Caco-2 (cell line): ENCODE measurements at regions not wholly inside any gene's neighbourhood (a gene's known extent, or its start where the extent isn't known, plus 50 kb on each side); places are given as distances from the start of the nearest gene placed in this dataset.

Experiments used
- BruUV-seq: library from RNA; stranded (reverse); fragments of 400-500 nt; replicated peaks from 2 replicates; lab custom pipeline; 2021; lab: Mats Ljungman, UMichigan
- CTCF ChIA-PET: fragments of 300-600 bp; sonication (Branson Sonifier 250); formaldehyde crosslinking; loops from one replicate; lab custom pipeline; 2022; ENCODE audit warnings: antibody characterized with exemption; lab: Charles Lee
- POLR2A ChIA-PET: fragments of 300-600 bp; sonication (Branson Sonifier 250); formaldehyde crosslinking; loops from one replicate; lab custom pipeline; 2022; ENCODE audit warnings: antibody characterized with exemption; lab: Charles Lee
- DNase-seq, 2 experiments: peaks; one replicate each; pipeline versions ENCODE4 v3.0.0 to v3.0.0-alpha.2; 2020 to 2022
- H3K27me3 ChIP-seq: replicated peaks from 2 replicates; pipeline ENCODE4 v1.6.0; 2011; ENCODE audit warnings: low read length; ENCODE audit not compliant: control insufficient read depth, insufficient read depth
- H3K36me3 ChIP-seq: 2 replicates; pipeline ENCODE4 v1.5.1; 2011; ENCODE audit warnings: low read length; ENCODE audit not compliant: control insufficient read depth, insufficient read depth
- H3K4me1 ChIP-seq: fragments of 250-450 bp; sonication (Bioruptor Pico); 2 replicates; pipeline ENCODE4 v1.5.1; 2020; ENCODE audit warnings: mild to moderate bottlenecking
- H3K4me3 ChIP-seq: 2 replicates; pipeline ENCODE4 v1.5.1; 2011; ENCODE audit warnings: low read depth, mild to moderate bottlenecking, control low read depth, low read length
- H3K9me3 ChIP-seq: fragments of 250-450 bp; sonication (Bioruptor Pico); 2 replicates; pipeline ENCODE4 v1.5.1; 2020; ENCODE audit warnings: mild to moderate bottlenecking, moderate library complexity
- H3K27ac Mint-ChIP-seq: one replicate; pipeline ENCODE4 v1.8.0; 2022; ENCODE audit warnings: mixed read lengths; ENCODE audit not compliant: unreplicated experiment
- H3K27me3 Mint-ChIP-seq: one replicate; pipeline ENCODE4 v1.8.0; 2022; ENCODE audit warnings: mixed read lengths; ENCODE audit not compliant: insufficient read depth, unreplicated experiment
- H3K36me3 Mint-ChIP-seq: one replicate; pipeline ENCODE4 v1.8.0; 2022; ENCODE audit warnings: mild to moderate bottlenecking, mixed read lengths; ENCODE audit not compliant: insufficient read depth, unreplicated experiment
- H3K4me1 Mint-ChIP-seq: one replicate; pipeline ENCODE4 v1.8.0; 2022; ENCODE audit warnings: low read depth, mixed read lengths; ENCODE audit not compliant: unreplicated experiment
- H3K4me3 Mint-ChIP-seq: one replicate; pipeline ENCODE4 v1.8.0; 2022; ENCODE audit warnings: mild to moderate bottlenecking, moderate library complexity, mixed read lengths; ENCODE audit not compliant: unreplicated experiment
- H3K9me3 Mint-ChIP-seq: one replicate; pipeline ENCODE4 v1.8.0; 2022; ENCODE audit warnings: mixed read lengths; ENCODE audit not compliant: unreplicated experiment
- intact Hi-C: fragments of 100-400 bp; cut with micrococcal nuclease; formaldehyde crosslinking; loops from one replicate; pipeline ENCODE4 v1.10.0; 2022; ENCODE audit not compliant: unreplicated experiment
- TF ChIP-seq, protein P1 (sequence below), 2 experiments: fragments of 200-600 bp in 1 of 2; IDR thresholded peaks; 1 replicate in 1 of 2; 2 replicates in 1 of 2; pipeline versions ENCODE4 v1.5.1 to v1.8.0; 2011 to 2022; ENCODE audit warnings: antibody characterized with exemption in 1 of 2, control low read depth in 1 of 2, inconsistent platforms in 1 of 2, low read depth in 1 of 2, low read length in 1 of 2, mild to moderate bottlenecking in 1 of 2, moderate library complexity in 1 of 2; ENCODE audit not compliant: insufficient read depth in 1 of 2, severe bottlenecking in 1 of 2, unreplicated experiment in 1 of 2

DNA sequence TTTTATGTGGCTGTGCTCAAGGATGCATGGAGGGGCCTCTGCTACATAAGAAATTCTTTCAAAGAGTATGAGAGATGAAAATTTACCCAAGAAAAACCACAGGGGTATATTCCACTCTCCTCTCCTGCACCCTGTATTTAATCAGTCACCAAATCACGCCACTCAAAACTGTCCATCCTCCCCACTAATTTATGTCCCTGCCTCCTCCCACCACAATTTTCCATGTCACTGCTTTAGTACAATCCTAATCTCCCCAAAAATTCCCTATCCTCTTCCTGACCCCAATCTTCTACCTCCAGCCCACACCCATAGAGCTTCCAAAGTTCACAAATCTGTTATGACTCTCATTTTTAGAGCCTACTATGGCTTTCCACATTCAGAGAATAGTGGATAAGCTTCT is 125.2 kb upstream of the CDH6 start:
- H3K36me3 Mint-ChIP-seq: no peaks in the 10 kb centered on the region

DNA sequence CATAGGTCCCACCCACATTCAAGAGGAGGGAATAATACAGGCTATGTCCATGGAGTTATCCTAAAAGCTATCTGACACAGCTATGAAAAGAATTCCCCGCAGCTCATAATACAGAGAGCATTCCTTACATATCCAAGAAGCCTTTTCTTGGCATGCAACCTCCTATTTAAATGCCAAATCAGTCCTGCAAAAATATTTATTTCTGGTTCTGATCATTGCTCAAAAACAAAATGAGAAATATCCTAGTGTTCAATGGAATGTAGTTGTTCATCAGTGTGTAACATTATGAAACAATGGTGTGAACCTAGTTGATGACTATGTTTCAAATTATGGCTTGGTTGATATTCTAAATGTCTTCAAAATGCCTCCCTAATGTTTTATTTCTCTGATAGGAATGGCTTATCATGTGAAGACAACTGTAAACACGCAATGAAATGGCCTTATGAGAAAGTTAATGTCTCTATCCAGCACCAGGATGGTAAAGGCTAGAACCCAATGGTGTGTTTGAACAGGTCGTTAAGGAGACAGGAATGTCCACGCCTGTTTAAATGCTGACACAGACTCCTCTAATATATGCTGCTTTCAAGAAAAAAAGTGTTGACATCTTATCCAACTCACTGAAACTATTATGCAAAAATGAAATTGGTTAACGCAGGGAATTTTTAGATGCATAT is 126.7 kb upstream of the CDH6 start:
- intact Hi-C loops: no loop called here
- Histone ChIP-seq H3K4me3 (no peak overlapping the region), H3K4me1 (peaks cover 13% of the 10 kb centered on the region; the same call in 1 of the 2 replicates), H3K9me3 (no peaks in the 10 kb centered on the region), H3K27me3 (no peaks in the 10 kb centered on the region), H3K36me3 (no peaks in the 10 kb centered on the region)
- Mint-ChIP-seq H3K4me3 (no peak overlapping the region), H3K4me1 (peaks cover 14% of the 10 kb centered on the region), H3K27ac (no peak overlapping the region), H3K27me3 (no peaks in the 10 kb centered on the region), H3K36me3 (no peaks in the 10 kb centered on the region), H3K9me3 (peaks cover 4% of the 10 kb centered on the region)
- CTCF ChIA-PET: no interaction called here
- POLR2A ChIA-PET: no interaction called here
- BruUV-seq: no TSS peak
- no peak for DNase-seq
- TF ChIP-seq, protein P1, sequence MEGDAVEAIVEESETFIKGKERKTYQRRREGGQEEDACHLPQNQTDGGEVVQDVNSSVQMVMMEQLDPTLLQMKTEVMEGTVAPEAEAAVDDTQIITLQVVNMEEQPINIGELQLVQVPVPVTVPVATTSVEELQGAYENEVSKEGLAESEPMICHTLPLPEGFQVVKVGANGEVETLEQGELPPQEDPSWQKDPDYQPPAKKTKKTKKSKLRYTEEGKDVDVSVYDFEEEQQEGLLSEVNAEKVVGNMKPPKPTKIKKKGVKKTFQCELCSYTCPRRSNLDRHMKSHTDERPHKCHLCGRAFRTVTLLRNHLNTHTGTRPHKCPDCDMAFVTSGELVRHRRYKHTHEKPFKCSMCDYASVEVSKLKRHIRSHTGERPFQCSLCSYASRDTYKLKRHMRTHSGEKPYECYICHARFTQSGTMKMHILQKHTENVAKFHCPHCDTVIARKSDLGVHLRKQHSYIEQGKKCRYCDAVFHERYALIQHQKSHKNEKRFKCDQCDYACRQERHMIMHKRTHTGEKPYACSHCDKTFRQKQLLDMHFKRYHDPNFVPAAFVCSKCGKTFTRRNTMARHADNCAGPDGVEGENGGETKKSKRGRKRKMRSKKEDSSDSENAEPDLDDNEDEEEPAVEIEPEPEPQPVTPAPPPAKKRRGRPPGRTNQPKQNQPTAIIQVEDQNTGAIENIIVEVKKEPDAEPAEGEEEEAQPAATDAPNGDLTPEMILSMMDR (IDR thresholded peaks at IDR 0.05; ENCODE audit: insufficient read depth in 1 of 2, low read depth in 1 of 2, low read length in 1 of 2, severe bottlenecking in 1 of 2, unreplicated experiment in 1 of 2): no peak

More for the DNA sequence above, 125.2 kb upstream of the CDH6 start:
- Mint-ChIP-seq H3K27me3 (no peaks in the 10 kb centered on the region), H3K9me3 (no peaks in the 10 kb centered on the region), H3K4me3 (no peak overlapping the region), H3K4me1 (peaks cover 14% of the 10 kb centered on the region), H3K27ac (no peak overlapping the region)
- TF ChIP-seq, protein P1 (IDR thresholded peaks at IDR 0.05; ENCODE audit: insufficient read depth in 1 of 2, low read depth in 1 of 2, low read length in 1 of 2, severe bottlenecking in 1 of 2, unreplicated experiment in 1 of 2): no peak
- ChIA-PET CTCF (no interaction called here), POLR2A (no interaction called here)
- DNase-seq: no peak
- BruUV-seq: no TSS peak
- Histone ChIP-seq H3K36me3 (no peaks in the 10 kb centered on the region), H3K4me1 (peaks cover 13% of the 10 kb centered on the region; the same call in 1 of the 2 replicates), H3K9me3 (no peaks in the 10 kb centered on the region), H3K4me3 (no peak overlapping the region), H3K27me3 (no peaks in the 10 kb centered on the region)
- intact Hi-C loops: no loop called here

GRCh38 chr5:31064215-31064614 is 129.3 kb upstream of the CDH6 start:
- Histone ChIP-seq H3K36me3 (no peaks in the 10 kb centered on the region), H3K27me3 (no peaks in the 10 kb centered on the region), H3K4me1 (peaks cover 13% of the 10 kb centered on the region; the same call in 1 of the 2 replicates), H3K4me3 (no peak overlapping the region), H3K9me3 (no peaks in the 10 kb centered on the region)
- Mint-ChIP-seq H3K4me3 (no peak overlapping the region), H3K27ac (no peak overlapping the region), H3K36me3 (no peaks in the 10 kb centered on the region), H3K4me1 (peaks cover 14% of the 10 kb centered on the region), H3K9me3 (peaks cover 9% of the 10 kb centered on the region), H3K27me3 (no peaks in the 10 kb centered on the region)
- no TSS peak for BruUV-seq
- CTCF ChIA-PET: no interaction called here
- TF ChIP-seq, protein P1 (IDR thresholded peaks at IDR 0.05; ENCODE audit: insufficient read depth in 1 of 2, low read depth in 1 of 2, low read length in 1 of 2, severe bottlenecking in 1 of 2, unreplicated experiment in 1 of 2): no peak
- POLR2A ChIA-PET: no interaction called here
- no peak for DNase-seq
- intact Hi-C loops: no loop called here
